ENCODE measurements at regions not wholly inside any gene's neighbourhood (a gene's known extent, or its start where the extent isn't known, plus 50 kb on each side); places are given as distances from the start of the nearest gene placed in this dataset.

DNA sequence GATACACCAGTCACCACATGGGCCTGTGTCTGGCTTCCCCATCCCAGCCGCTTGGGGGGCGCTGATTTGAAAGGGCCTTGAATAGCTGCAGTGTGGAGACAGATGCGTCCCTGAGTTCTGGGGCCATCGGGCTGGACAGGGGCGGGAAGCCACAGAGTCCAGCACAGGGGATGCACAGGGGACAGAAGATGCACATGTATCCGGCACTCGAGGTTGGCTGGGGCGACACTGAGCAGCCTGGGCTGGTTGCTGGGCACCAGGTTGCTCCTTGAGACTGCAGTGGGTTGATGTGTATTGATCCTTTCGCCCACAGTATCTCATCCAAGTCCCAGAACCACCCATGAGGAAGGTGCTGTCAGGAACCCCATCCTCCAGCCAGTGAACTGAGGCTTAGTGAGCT is 99.3 kb upstream of the SYT13 start:
- H3K4me1 ChIP-seq (ENCODE audit: control insufficient read depth in 1 of 2, insufficient read depth in 2 of 2, low read depth in 1 of 2, low read length in 1 of 2) = peaks cover 4 to 5% of the 10 kb centered on the region in 2 experiments; a peak in 2 of 4 replicates
- H4K20me1 ChIP-seq (ENCODE audit: insufficient read depth) = no peaks in the 10 kb centered on the region
- DNase-seq = no peak
- H3K4me2 ChIP-seq = no peak overlapping the region
- no peaks in the 10 kb centered on the region for H3K27me3 ChIP-seq (ENCODE audit: insufficient read depth)
- H2AFZ ChIP-seq (ENCODE audit: low read depth) = no peak overlapping the region
- ChIA-PET POLR2A (no interaction called here), CTCF (interaction anchor here (0.6 to 4.8 kb wide), 5 partner anchors 14 to 386 kb away, joined by 3 to 29 read pairs (median 12); no protein-coding TSS in a partner anchor)
- H3K9me3 ChIP-seq = no peaks in the 10 kb centered on the region
- H3K79me2 ChIP-seq (ENCODE audit: insufficient read depth) = no peaks in the 10 kb centered on the region
- no peak overlapping the region for H3K27ac ChIP-seq (ENCODE audit: low read depth in 2 of 2, low read length in 1 of 2)
- H3K4me3 ChIP-seq (ENCODE audit: low read depth in 2 of 2, low read length in 1 of 2) = no peak overlapping the region
- TF ChIP-seq ELF1 (IDR thresholded peaks at IDR 0.05) = no peak
- TF ChIP-seq FOXM1 (IDR thresholded peaks at IDR 0.05; ENCODE audit: low read depth) = no peak
- TF ChIP-seq RFX5 (IDR thresholded peaks at IDR 0.05; ENCODE audit: low read length) = no peak
- TF ChIP-seq TAF1 (IDR thresholded peaks at IDR 0.05; ENCODE audit: borderline replicate concordance, low read depth, low read length) = no peak
- TF ChIP-seq FOXJ3 (CRISPR knock-in tag; IDR thresholded peaks at IDR 0.05) = no peak
- TF ChIP-seq, protein P1, sequence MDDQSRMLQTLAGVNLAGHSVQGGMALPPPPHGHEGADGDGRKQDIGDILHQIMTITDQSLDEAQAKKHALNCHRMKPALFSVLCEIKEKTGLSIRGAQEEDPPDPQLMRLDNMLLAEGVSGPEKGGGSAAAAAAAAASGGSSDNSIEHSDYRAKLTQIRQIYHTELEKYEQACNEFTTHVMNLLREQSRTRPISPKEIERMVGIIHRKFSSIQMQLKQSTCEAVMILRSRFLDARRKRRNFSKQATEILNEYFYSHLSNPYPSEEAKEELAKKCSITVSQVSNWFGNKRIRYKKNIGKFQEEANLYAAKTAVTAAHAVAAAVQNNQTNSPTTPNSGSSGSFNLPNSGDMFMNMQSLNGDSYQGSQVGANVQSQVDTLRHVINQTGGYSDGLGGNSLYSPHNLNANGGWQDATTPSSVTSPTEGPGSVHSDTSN (IDR thresholded peaks at IDR 0.05) = no peak
- TF ChIP-seq, protein P2, sequence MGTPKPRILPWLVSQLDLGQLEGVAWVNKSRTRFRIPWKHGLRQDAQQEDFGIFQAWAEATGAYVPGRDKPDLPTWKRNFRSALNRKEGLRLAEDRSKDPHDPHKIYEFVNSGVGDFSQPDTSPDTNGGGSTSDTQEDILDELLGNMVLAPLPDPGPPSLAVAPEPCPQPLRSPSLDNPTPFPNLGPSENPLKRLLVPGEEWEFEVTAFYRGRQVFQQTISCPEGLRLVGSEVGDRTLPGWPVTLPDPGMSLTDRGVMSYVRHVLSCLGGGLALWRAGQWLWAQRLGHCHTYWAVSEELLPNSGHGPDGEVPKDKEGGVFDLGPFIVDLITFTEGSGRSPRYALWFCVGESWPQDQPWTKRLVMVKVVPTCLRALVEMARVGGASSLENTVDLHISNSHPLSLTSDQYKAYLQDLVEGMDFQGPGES (IDR thresholded peaks at IDR 0.05; ENCODE audit: low read depth, low read length) = no peak
- TF ChIP-seq, protein P3, sequence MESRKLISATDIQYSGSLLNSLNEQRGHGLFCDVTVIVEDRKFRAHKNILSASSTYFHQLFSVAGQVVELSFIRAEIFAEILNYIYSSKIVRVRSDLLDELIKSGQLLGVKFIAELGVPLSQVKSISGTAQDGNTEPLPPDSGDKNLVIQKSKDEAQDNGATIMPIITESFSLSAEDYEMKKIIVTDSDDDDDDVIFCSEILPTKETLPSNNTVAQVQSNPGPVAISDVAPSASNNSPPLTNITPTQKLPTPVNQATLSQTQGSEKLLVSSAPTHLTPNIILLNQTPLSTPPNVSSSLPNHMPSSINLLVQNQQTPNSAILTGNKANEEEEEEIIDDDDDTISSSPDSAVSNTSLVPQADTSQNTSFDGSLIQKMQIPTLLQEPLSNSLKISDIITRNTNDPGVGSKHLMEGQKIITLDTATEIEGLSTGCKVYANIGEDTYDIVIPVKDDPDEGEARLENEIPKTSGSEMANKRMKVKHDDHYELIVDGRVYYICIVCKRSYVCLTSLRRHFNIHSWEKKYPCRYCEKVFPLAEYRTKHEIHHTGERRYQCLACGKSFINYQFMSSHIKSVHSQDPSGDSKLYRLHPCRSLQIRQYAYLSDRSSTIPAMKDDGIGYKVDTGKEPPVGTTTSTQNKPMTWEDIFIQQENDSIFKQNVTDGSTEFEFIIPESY (IDR thresholded peaks at IDR 0.05; ENCODE audit: borderline replicate concordance, low read depth) = no peak
- TF ChIP-seq NRF1 (IDR thresholded peaks at IDR 0.05; ENCODE audit: low read depth, low read length) = no peak
- no peak for TF ChIP-seq GATA2 (CRISPR knock-in tag; IDR thresholded peaks at IDR 0.05)
- TF ChIP-seq POLR2AphosphoS5 (IDR thresholded peaks at IDR 0.05; ENCODE audit: low read depth, low read length) = no peak
- TF ChIP-seq SIN3A (IDR thresholded peaks at IDR 0.05; ENCODE audit: borderline replicate concordance, low read depth, low read length) = no peak
- no peak for TF ChIP-seq MEF2A (IDR thresholded peaks at IDR 0.05; ENCODE audit: borderline replicate concordance, low read depth)
- TF ChIP-seq RCOR1 (IDR thresholded peaks at IDR 0.05; ENCODE audit: low read length) = no peak
- no peak for TF ChIP-seq FOSL2 (IDR thresholded peaks at IDR 0.05; ENCODE audit: borderline replicate concordance, low read depth)
- TF ChIP-seq, protein P4, sequence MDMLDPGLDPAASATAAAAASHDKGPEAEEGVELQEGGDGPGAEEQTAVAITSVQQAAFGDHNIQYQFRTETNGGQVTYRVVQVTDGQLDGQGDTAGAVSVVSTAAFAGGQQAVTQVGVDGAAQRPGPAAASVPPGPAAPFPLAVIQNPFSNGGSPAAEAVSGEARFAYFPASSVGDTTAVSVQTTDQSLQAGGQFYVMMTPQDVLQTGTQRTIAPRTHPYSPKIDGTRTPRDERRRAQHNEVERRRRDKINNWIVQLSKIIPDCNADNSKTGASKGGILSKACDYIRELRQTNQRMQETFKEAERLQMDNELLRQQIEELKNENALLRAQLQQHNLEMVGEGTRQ (IDR thresholded peaks at IDR 0.05; ENCODE audit: borderline replicate concordance, low read depth, low read length) = no peak
- TF ChIP-seq TCF12 (IDR thresholded peaks at IDR 0.05) = no peak
- H3K9ac ChIP-seq = no peak overlapping the region
- H3K36me3 ChIP-seq (replicated peaks in 1 of 2; ENCODE audit: control insufficient read depth in 1 of 2, insufficient read depth in 2 of 2, low read length in 1 of 2) = no peaks in the 10 kb centered on the region
- H3F3A ChIP-seq (replicated peaks; ENCODE audit: insufficient read depth) = no peaks in the 10 kb centered on the region
- 69% methylated on average over 8 of the region's 9 CpGs for WGBS (ENCODE audit: low lambda C conversion rate)
- H3K9me2 ChIP-seq = no peaks in the 10 kb centered on the region
